OCI-LY3 (cell line): ENCODE measurements at regions not wholly inside any gene's neighbourhood (a gene's known extent, or its start where the extent isn't known, plus 50 kb on each side); places are given as distances from the start of the nearest gene placed in this dataset.

Experiments used
- H2AFZ ChIP-seq: fragments of 200-600, 300-600 bp; shearing (Covaris generic); 2 replicates; pipeline ENCODE4 v1.6.0; 2014; ENCODE audit warnings: antibody characterized with exemption, low read depth, low read length
- H3K27ac ChIP-seq: fragments of 200-600, 300-600 bp; sonication (generic); 2 replicates; pipeline ENCODE4 v1.5.1; 2014; ENCODE audit warnings: mild to moderate bottlenecking, low read length, moderate library complexity, mixed read lengths
- H3K27me3 ChIP-seq: fragments of 200-600, 300-600 bp; sonication (generic); 2 replicates; pipeline ENCODE4 v1.6.1; 2014; ENCODE audit warnings: low read depth, low read length, mixed read lengths
- H3K36me3 ChIP-seq: fragments of 200-600, 300-600 bp; sonication (generic); replicated peaks from 2 replicates; pipeline ENCODE3; 2014; ENCODE audit warnings: low read depth, low read length, mixed read lengths
- H3K4me1 ChIP-seq: fragments of 300-600, 200-600 bp; sonication (generic); 2 replicates; pipeline ENCODE4 v1.6.1; 2014; ENCODE audit warnings: low read length, mixed read lengths
- H3K4me2 ChIP-seq: fragments of 200-600, 300-600 bp; sonication (generic); 2 replicates; pipeline ENCODE4 v1.6.1; 2014; ENCODE audit warnings: low read length, mixed read lengths
- H3K4me3 ChIP-seq: fragments of 300-600, 200-600 bp; sonication (generic); 2 replicates; pipeline ENCODE4 v1.5.1; 2014; ENCODE audit warnings: antibody characterized with exemption, mild to moderate bottlenecking, low read length, moderate library complexity
- H3K79me2 ChIP-seq: fragments of 300-600, 200-600 bp; shearing (Covaris generic); 2 replicates; pipeline ENCODE4 v1.6.1; 2014; ENCODE audit warnings: mild to moderate bottlenecking, low read length, mixed read lengths
- H3K9ac ChIP-seq: fragments of 300-600, 200-600 bp; shearing (Covaris generic); 2 replicates; pipeline ENCODE4 v1.6.0; 2014; ENCODE audit warnings: mild to moderate bottlenecking, low read length, moderate library complexity
- H3K9me3 ChIP-seq: fragments of 200-600, 300-600 bp; shearing (Covaris generic); 2 replicates; pipeline ENCODE4 v1.6.1; 2014; ENCODE audit warnings: low read length, mixed read lengths; ENCODE audit not compliant: insufficient read depth
- H4K20me1 ChIP-seq: fragments of 200-600, 300-600 bp; sonication (generic); 2 replicates; pipeline ENCODE4 v1.6.1; 2016; ENCODE audit warnings: low read length, mixed read lengths; ENCODE audit not compliant: insufficient read depth
- CTCF ChIP-seq: fragments of 200-600, 300-600 bp; sonication (generic); IDR thresholded peaks from 2 replicates; pipeline ENCODE4 v1.5.1; 2014; ENCODE audit warnings: antibody characterized with exemption, low read length, low read depth
- EZH2phosphoT487 ChIP-seq: fragments of 200-600 bp; shearing (Covaris generic); IDR thresholded peaks from 2 replicates; pipeline ENCODE4 v1.6.1; 2018; ENCODE audit warnings: antibody characterized with exemption, mixed run types, low read depth

GRCh38 chr6:167744681-167745669, 81.7 kb upstream of the AFDN start:
- Histone ChIP-seq H4K20me1 (no peaks in the 10 kb centered on the region), H3K9me3 (no peaks in the 10 kb centered on the region), H3K4me1 (peaks cover 14% of the 10 kb centered on the region), H3K4me2 (no peak overlapping the region), H3K4me3 (no peak overlapping the region), H3K27me3 (peaks cover 37% of the 10 kb centered on the region), H3K9ac (no peak overlapping the region), H2AFZ (no peak overlapping the region), H3K36me3 (no peaks in the 10 kb centered on the region), H3K79me2 (no peaks in the 10 kb centered on the region), H3K27ac (no peak overlapping the region)
- TF ChIP-seq CTCF (no peak), EZH2phosphoT487 (no peak)

DNA sequence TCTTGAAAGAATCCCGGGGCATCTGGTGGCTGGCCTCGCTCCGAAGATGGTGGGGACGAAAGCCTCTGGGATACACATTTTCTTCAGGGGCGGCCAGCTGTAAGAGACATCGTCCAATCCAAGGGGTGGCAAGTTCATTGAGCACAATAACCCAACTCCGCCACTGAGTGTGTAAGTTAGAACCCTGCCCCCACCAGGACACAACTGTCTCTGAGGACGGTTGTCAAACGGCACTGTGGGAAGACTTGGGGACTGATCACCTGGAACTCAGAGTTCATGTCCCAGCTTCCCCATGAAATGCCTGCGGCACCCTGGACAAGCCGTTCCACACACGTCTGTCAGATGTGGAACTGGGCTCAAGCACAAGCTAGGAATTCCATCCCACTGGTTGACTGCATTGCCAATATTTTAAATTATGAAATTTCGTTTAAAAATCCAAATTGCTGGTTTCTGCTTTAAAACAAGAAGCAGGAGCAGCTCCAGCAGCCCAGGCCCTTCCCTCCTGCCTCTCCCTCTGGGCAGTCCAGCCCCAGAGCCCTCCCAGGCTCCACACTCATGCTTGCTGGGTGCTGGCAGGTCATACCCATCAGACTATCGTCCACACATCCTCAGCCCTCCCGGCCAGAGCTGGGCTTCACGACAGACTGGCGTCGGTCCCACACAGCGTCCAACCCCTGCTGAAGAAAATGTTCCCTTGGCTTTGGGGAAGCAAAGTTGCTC, 80.9 kb upstream of the AFDN start:
- Histone ChIP-seq H3K4me3 (no peak overlapping the region), H3K9me3 (no peaks in the 10 kb centered on the region), H3K4me2 (no peak overlapping the region), H4K20me1 (no peaks in the 10 kb centered on the region), H2AFZ (no peak overlapping the region), H3K79me2 (no peaks in the 10 kb centered on the region), H3K36me3 (no peaks in the 10 kb centered on the region), H3K4me1 (peaks cover 14% of the 10 kb centered on the region), H3K27ac (no peak overlapping the region), H3K27me3 (peaks cover 36% of the 10 kb centered on the region), H3K9ac (no peak overlapping the region)
- no peak for TF ChIP-seq EZH2phosphoT487
- TF ChIP-seq CTCF: no peak

GRCh38 chr6:167746390-167746907, 80.3 kb upstream of the AFDN start:
- Histone ChIP-seq H3K27me3 (peaks cover 38% of the 10 kb centered on the region), H3K27ac (no peak overlapping the region), H3K36me3 (no peaks in the 10 kb centered on the region), H3K4me2 (no peak overlapping the region), H2AFZ (no peak overlapping the region), H4K20me1 (no peaks in the 10 kb centered on the region), H3K79me2 (no peaks in the 10 kb centered on the region), H3K4me1 (peaks cover 14% of the 10 kb centered on the region), H3K9ac (no peak overlapping the region), H3K9me3 (no peaks in the 10 kb centered on the region), H3K4me3 (no peak overlapping the region)
- TF ChIP-seq EZH2phosphoT487 (no peak), CTCF (no peak)

DNA sequence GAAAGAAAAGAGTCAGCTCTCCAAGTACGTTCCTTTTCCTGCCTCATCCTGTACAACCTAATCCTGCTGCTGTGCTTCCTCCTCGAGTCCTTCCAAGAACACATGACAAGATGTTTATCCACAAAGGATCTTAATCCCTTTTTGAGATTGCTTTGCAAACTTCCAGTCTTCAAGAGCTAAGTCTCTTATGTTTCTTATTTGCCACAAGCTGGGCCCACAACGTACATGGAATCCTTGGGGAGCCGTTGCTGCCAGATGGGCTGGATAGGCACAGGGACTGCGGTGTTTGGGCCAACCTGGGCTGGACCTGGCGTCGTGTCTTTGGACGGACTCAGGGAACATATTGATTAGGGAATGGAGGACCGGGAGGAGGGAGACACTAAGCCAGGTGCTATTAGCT, 79.7 kb upstream of the AFDN start:
- Histone ChIP-seq H3K4me3 (no peak overlapping the region), H3K4me1 (peaks cover 14% of the 10 kb centered on the region), H3K27me3 (peaks cover 41% of the 10 kb centered on the region), H3K36me3 (no peaks in the 10 kb centered on the region), H3K9ac (no peak overlapping the region), H3K4me2 (no peak overlapping the region), H3K27ac (no peak overlapping the region), H3K79me2 (no peaks in the 10 kb centered on the region), H2AFZ (no peak overlapping the region), H3K9me3 (no peaks in the 10 kb centered on the region), H4K20me1 (no peaks in the 10 kb centered on the region)
- TF ChIP-seq CTCF: no peak
- TF ChIP-seq EZH2phosphoT487: no peak
